Stimulated activated memory B cell treated with anti-CD40 and anti-IgM and Interleukin-4, amounts not matched to agents 10 μg/mL and 1 μg/mL and 100 μg/mL, for 72 hours (primary cell): ENCODE measurements at regions not wholly inside any gene's neighbourhood (a gene's known extent, or its start where the extent isn't known, plus 50 kb on each side); places are given as distances from the start of the nearest gene placed in this dataset.

Source experiments
- ATAC-seq: fragments of 150-1000 bp; cut with Tn5 transposase; 2 replicates; pipeline ENCODE4 v1.10.0; 2021
- H3K27ac Mint-ChIP-seq: one replicate; pipeline ENCODE4 v1.8.0; 2022; ENCODE audit warnings: mild to moderate bottlenecking, mixed read lengths
- H3K27me3 Mint-ChIP-seq: one replicate; pipeline ENCODE4 v1.8.0; 2022; ENCODE audit warnings: mixed read lengths
- H3K36me3 Mint-ChIP-seq: one replicate; pipeline ENCODE4 v1.8.0; 2022; ENCODE audit warnings: mixed read lengths
- H3K4me1 Mint-ChIP-seq: one replicate; pipeline ENCODE4 v1.8.0; 2022; ENCODE audit warnings: mixed read lengths
- H3K4me3 Mint-ChIP-seq: one replicate; pipeline ENCODE4 v1.8.0; 2022; ENCODE audit warnings: mild to moderate bottlenecking, moderate library complexity, mixed read lengths
- H3K9me3 Mint-ChIP-seq: one replicate; pipeline ENCODE4 v1.8.0; 2022; ENCODE audit warnings: mixed read lengths

DNA sequence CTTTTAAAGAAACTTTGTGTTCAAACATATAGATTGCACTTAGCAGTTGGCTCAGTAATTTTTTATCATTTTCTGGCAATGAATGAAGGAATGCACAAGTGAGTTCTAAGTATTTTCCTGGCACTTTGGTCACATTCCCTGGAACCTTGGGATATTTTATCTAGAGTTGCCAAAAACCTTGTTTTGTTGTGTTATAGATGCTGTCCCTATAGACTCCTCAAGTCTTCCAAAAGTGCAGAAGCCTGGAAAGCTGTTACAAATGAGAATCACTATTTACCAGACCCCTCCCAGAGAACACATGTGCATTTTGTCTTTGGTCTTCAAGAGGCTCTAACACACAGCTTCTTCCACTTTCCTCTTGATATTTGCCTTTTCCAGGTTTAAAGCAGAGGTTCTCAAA, 108.3 kb downstream of the RND3 start:
- ATAC-seq, result no peak
- Mint-ChIP-seq H3K4me1 (no peaks in the 10 kb centered on the region), H3K27me3 (no peaks in the 10 kb centered on the region), H3K36me3 (no peaks in the 10 kb centered on the region), H3K9me3 (peaks cover 6% of the 10 kb centered on the region), H3K4me3 (no peak overlapping the region), H3K27ac (no peak overlapping the region)

DNA sequence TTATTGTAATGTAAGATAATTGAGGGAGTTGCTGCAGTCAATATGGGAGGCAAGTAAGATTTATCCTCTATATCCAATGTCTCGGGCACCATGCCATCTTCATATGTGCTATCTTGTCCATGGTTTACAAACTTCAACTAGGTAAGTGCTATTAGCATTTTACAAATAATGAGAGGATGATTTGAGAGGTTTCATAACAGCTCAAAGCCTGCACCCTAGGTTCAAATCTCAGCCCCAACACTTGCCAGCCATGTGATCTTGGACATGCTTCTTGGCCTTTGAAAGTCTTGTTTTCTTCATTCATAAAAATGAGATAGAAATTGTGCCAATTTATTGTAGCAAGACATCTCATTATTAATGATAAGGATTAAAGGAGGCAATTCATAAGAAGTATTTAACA, 108.8 kb downstream of the RND3 start:
- no peak overlapping the region for H3K27ac Mint-ChIP-seq
- no peak for ATAC-seq
- H3K4me1 Mint-ChIP-seq, result no peaks in the 10 kb centered on the region
- H3K36me3 Mint-ChIP-seq, result no peaks in the 10 kb centered on the region
- peaks cover 6% of the 10 kb centered on the region for H3K9me3 Mint-ChIP-seq
- H3K27me3 Mint-ChIP-seq, result no peaks in the 10 kb centered on the region
- H3K4me3 Mint-ChIP-seq, result no peak overlapping the region

DNA sequence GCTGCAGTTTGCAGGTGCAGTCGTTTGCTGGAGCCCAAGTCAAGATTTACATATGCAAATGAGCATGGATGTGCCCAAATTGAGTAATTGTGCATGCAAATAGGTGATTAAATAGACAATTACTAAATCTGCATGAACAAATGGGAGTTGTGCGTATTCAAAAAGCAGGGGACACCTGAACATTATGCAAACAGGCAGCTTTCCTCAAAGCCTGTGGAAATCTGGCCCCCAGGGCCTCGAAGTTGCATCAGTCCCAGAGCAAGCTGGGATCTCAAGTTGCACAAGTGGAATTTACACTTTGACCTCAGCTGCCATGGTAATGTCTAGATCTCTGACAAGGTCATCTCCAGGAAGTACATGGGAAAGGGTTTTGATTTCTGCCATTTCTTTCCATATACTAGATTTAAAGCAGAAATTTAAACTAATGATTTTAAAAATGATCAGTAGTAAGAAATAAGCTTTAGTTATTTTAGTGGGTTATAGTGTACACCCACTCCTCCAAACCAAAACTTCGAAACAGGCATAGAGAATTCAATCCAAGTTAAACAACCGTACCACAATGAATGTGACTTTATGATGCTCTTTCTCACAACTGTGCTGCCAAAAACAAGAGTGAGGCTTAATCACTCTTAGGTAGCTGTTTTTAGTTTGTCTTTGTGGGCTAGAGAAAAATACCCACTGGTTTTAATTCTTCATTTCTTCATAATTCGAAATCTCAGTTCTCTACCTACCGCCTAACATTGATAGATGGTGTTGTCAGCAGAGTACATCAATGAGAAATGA, 110.7 kb downstream of the RND3 start:
- Mint-ChIP-seq H3K4me1 (no peaks in the 10 kb centered on the region), H3K27ac (no peak overlapping the region), H3K9me3 (no peaks in the 10 kb centered on the region), H3K27me3 (no peaks in the 10 kb centered on the region), H3K4me3 (no peak overlapping the region), H3K36me3 (no peaks in the 10 kb centered on the region)
- ATAC-seq, result no peak

DNA sequence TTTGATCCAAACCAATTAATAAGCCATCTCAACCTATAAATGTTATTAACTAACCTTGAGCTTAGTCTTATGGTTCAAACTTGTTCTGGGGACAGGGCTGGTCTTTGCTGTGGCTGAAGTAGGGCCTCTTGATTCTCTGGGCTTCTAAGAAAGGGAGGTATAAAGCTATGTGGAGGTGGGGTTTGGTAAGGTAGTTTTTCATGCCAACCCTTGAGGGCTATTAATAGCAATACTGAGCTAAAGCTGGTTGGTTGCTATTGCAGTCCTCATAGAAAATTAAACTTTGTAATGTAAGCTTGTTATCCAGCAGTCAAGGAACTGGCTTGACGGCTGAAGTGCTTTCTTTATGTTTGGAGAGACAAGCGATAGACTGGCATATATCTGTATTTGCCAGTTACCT, 112.1 kb downstream of the RND3 start:
- ATAC-seq, result no peak
- H3K27ac Mint-ChIP-seq, result no peak overlapping the region
- H3K9me3 Mint-ChIP-seq, result no peaks in the 10 kb centered on the region
- H3K36me3 Mint-ChIP-seq, result no peaks in the 10 kb centered on the region
- no peaks in the 10 kb centered on the region for H3K27me3 Mint-ChIP-seq
- no peak overlapping the region for H3K4me3 Mint-ChIP-seq
- no peaks in the 10 kb centered on the region for H3K4me1 Mint-ChIP-seq

DNA sequence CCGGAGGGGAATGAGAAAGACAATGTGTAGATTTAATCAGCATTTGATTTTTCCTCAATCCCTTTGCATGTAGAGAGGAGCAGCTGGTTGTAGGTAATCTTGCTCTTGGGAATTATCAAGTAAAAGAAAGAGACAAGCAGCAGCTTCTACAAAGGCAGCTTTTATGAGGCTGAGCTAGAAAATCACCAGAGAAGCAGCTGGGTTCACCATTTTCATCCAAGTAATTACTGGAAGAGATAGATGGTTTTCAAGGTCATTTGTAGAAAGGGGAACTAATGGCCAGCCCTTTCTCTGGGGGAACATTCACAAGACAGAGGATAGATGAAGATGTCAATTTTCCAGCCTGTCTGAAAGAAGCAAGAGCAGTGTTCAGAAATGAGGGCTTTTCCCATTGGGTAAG, 113.0 kb downstream of the RND3 start:
- H3K4me1 Mint-ChIP-seq, result no peaks in the 10 kb centered on the region
- no peak overlapping the region for H3K27ac Mint-ChIP-seq
- H3K36me3 Mint-ChIP-seq, result no peaks in the 10 kb centered on the region
- H3K9me3 Mint-ChIP-seq, result no peaks in the 10 kb centered on the region
- ATAC-seq, result no peak
- H3K27me3 Mint-ChIP-seq, result no peaks in the 10 kb centered on the region
- no peak overlapping the region for H3K4me3 Mint-ChIP-seq

DNA sequence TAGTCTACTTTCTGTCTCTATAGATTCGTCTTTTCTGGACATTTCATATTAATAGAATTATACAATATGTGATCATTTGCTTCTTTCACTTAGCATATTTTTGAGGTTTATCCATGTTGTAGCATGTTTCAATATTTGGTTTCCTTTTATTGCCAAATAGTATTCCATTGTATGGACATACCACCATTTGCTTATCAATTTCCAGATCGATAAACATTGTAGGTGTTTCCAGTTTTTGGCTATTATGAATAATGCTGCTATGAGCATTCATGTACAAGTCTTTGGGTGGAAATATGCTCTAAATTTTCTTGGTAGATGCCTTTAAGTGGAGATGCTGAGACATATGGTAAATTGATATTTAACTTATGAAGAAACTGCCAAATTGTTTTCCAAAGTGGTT, 114.1 kb downstream of the RND3 start:
- H3K27me3 Mint-ChIP-seq, result no peaks in the 10 kb centered on the region
- no peak overlapping the region for H3K27ac Mint-ChIP-seq
- no peaks in the 10 kb centered on the region for H3K36me3 Mint-ChIP-seq
- H3K4me3 Mint-ChIP-seq, result no peak overlapping the region
- ATAC-seq, result no peak
- H3K9me3 Mint-ChIP-seq, result no peaks in the 10 kb centered on the region
- H3K4me1 Mint-ChIP-seq, result no peaks in the 10 kb centered on the region

DNA sequence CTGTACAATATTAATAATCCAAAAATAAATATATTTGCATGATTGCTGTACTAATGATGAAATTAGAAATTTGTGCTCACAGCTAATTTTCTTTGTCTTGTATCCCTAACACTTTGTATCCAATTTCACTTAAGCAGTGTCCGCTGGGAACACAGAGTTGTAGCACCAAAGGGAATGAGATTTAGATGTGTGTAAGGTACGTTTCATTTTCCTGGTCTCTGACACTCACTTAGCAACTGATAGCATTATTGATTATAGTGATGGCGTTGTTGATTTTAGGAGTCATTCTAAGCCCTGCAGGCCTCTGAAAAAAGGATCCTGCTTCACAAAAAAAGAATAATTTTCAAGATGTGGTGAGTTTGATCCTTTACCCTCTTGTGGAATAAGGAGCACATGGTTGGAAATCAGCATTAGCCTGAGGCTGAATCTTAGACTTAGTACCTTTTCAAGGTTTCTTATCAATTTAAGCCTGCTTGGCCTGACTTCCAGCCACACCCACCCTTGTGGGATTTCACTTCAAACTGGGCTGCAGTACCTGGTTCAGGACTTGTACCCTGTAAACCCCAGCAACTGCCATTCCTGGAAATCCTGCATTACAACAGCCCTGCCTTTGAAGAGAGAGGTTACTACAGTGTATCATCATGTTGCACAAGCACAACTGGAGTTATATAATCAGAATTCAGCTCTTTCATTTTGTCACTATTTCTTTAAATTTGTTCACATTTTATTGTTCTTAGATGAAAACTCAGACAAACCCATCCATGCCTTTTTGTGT, 116.2 kb downstream of the RND3 start:
- Mint-ChIP-seq H3K36me3 (no peaks in the 10 kb centered on the region), H3K4me3 (no peak overlapping the region), H3K27ac (no peak overlapping the region), H3K9me3 (no peaks in the 10 kb centered on the region), H3K4me1 (no peaks in the 10 kb centered on the region), H3K27me3 (no peaks in the 10 kb centered on the region)
- ATAC-seq, result no peak

DNA sequence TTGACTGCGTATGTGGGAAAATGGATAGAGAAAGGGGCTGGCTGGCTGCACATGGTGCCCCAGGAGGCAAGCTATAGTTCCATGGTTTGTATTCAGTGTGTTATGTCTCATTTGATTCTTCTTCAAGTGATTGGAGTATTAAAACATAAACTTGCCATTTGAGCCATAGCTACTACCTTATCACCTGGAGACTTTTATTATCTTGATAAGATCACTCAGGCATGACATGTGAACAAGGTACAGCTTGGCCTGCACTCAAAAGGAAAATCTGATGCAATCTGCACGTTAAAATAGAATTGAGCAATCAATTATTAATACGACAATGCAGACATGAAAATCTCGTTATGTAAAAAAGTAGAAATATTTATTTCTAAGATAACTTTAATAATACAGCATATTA, 116.9 kb downstream of the RND3 start:
- no peaks in the 10 kb centered on the region for H3K27me3 Mint-ChIP-seq
- ATAC-seq, result no peak
- no peaks in the 10 kb centered on the region for H3K9me3 Mint-ChIP-seq
- H3K27ac Mint-ChIP-seq, result no peak overlapping the region
- H3K4me1 Mint-ChIP-seq, result no peaks in the 10 kb centered on the region
- no peaks in the 10 kb centered on the region for H3K36me3 Mint-ChIP-seq
- no peak overlapping the region for H3K4me3 Mint-ChIP-seq

DNA sequence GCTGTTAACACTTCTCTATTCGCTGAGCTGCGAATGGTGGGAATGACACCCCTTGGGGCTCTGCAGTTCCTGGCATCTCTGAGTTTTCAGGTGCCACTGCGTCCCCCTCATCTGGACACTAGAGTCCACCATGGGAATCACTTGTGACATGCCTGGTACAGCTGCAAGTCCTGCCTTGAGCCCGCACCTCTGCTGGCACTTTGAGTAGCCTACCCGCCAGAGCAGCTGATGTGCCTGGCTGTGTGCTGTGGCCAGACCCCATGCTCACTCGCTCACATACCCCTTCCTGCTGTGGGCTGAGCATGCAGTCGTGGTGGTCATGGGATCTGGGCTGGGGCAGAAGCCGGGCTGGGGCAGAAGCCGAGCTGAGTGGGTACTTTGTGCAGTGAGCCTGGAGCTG, 117.6 kb downstream of the RND3 start:
- no peak overlapping the region for H3K27ac Mint-ChIP-seq
- no peaks in the 10 kb centered on the region for H3K36me3 Mint-ChIP-seq
- H3K9me3 Mint-ChIP-seq, result no peaks in the 10 kb centered on the region
- H3K27me3 Mint-ChIP-seq, result no peaks in the 10 kb centered on the region
- H3K4me1 Mint-ChIP-seq, result no peaks in the 10 kb centered on the region
- no peak for ATAC-seq
- no peak overlapping the region for H3K4me3 Mint-ChIP-seq

DNA sequence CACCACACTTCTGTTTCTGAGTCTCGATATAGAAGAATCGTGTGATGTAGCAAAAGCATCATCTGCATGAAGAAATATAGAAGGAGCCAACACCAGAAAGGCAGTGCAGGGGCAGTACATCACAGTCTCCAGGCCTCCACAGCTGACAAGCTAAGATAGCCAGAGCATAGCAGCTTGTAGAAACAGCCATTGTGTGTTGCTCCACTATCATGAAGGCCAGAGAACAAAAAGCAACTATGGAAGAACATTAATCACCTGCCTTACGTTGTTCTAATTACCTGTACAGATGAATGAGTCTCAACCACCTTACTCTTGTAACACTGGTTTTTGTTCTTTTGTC, 129.0 kb downstream of the RND3 start:
- H3K27me3 Mint-ChIP-seq, result no peaks in the 10 kb centered on the region
- H3K27ac Mint-ChIP-seq, result no peak overlapping the region
- ATAC-seq, result no peak
- H3K36me3 Mint-ChIP-seq, result no peaks in the 10 kb centered on the region
- no peak overlapping the region for H3K4me3 Mint-ChIP-seq
- H3K9me3 Mint-ChIP-seq, result peaks cover 4% of the 10 kb centered on the region
- no peaks in the 10 kb centered on the region for H3K4me1 Mint-ChIP-seq

DNA sequence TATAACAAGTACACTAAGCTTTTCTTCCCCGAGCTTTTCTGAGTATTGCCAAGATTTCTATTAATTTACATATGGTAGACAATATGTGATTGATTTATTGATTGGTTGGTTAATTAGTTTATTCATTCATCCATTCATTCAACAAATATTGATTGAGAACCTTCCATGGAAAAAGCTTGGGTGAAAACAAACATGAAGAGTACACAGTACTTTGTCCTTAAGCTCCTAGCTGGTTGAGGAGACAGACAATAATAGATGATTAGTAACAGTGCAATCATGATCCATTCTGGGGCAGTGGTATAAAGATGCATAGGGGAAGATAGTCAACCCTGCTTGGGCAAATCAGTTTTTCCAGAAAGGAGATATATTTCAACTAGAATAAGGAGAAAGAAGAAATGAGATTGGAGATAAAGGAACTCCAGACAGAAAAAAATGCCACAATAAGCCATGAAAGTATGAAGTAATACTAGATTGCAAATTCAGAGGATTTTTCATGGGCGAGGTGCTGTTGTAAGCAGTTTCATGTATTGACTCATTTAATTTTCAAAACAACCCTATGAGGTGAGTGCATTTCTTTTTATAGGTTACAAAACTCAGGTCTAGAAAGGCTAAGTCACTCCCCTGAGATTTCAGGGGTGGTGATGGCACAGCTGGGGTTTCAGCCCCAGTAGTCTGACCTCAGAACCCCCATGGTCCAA, 129.5 kb downstream of the RND3 start:
- Mint-ChIP-seq H3K9me3 (peaks cover 4% of the 10 kb centered on the region), H3K4me3 (no peak overlapping the region), H3K36me3 (no peaks in the 10 kb centered on the region), H3K27ac (no peak overlapping the region), H3K4me1 (no peaks in the 10 kb centered on the region), H3K27me3 (no peaks in the 10 kb centered on the region)
- no peak for ATAC-seq

DNA sequence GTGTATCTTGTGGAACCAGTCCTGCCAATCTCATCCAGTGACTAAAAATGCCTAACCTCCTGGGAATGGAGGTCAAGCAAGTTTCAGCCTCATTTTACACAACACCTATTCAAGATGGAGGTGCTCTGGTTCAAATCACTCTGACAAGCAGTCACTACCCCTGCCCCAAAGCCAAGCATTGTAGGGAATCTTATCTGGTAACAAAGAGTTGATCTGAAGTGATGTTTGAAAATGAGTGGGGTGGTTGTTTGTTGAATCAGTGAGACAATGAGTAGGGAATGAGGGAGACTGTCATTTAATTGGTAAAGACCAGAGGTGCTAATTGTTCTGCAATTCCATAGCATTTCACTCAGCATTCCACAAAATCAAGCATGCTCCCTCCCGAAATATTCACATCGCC, 132.0 kb downstream of the RND3 start:
- Mint-ChIP-seq H3K27ac (no peak overlapping the region), H3K27me3 (no peaks in the 10 kb centered on the region), H3K4me1 (no peaks in the 10 kb centered on the region), H3K4me3 (no peak overlapping the region), H3K9me3 (peaks cover 4% of the 10 kb centered on the region), H3K36me3 (no peaks in the 10 kb centered on the region)
- no peak for ATAC-seq

DNA sequence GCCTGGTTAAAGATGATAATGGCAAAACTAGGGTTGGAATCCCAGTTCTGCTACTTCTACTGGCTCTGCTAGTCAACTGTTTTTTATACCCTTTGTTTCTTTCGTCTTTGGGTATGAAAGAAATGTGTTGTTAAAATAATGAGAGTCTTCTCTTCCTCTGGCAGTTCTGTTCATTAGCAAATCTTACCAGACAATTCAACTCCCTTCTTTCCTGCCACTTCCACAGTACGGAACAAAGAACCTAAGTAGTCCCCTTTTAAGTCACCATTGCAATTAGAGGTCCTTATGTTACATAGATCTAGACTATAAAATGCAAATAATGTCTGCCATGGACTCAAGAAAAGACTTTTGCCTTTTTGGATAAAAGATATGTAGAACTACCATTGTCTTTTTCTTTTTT, 134.1 kb downstream of the RND3 start:
- Mint-ChIP-seq H3K27ac (no peak overlapping the region), H3K27me3 (no peaks in the 10 kb centered on the region), H3K9me3 (peaks cover 4% of the 10 kb centered on the region), H3K4me3 (no peak overlapping the region), H3K4me1 (no peaks in the 10 kb centered on the region), H3K36me3 (no peaks in the 10 kb centered on the region)
- ATAC-seq, result no peak

DNA sequence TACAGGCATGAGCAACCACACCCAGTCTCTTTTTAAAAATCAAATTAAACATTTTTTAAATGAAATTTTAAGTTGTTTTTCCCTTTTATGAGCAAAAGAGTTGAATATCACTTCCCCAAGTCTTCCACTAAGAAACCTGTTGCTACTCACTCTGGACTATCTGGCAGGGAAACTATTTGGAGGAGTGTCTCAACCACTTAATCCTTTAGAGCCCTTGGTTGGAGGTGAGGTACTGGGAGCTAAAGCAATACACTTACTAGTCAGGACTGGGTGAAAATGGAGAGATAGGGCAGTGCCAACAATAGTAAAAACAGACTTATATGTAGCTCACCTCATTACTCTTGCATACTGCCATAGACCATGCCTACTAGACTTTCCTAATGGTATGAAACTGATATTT, 135.5 kb downstream of the RND3 start:
- no peak for ATAC-seq
- H3K36me3 Mint-ChIP-seq, result no peaks in the 10 kb centered on the region
- H3K9me3 Mint-ChIP-seq, result peaks cover 4% of the 10 kb centered on the region
- H3K4me1 Mint-ChIP-seq, result no peaks in the 10 kb centered on the region
- H3K27ac Mint-ChIP-seq, result no peak overlapping the region
- no peak overlapping the region for H3K4me3 Mint-ChIP-seq
- H3K27me3 Mint-ChIP-seq, result no peaks in the 10 kb centered on the region

DNA sequence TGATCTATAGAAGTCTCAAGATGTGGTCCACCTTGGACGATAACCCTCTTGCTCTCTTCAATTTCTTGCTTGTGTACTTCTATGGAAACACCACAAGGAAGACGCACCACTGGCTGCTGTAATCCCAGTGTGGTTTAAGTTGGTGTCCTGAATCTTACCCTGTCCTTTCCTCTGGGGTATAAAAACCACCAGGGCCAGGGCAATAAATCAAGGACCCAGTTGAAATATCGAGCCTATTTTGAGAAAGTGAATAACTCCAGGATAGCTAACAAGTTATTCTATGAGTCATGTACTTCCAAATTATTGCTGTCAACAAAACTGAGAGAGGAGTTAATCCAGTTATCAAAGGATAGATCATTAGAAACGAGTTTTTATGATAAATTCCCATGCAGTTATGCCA, 137.0 kb downstream of the RND3 start:
- Mint-ChIP-seq H3K36me3 (no peaks in the 10 kb centered on the region), H3K4me1 (no peaks in the 10 kb centered on the region), H3K9me3 (peaks cover 7% of the 10 kb centered on the region), H3K27ac (no peak overlapping the region), H3K4me3 (no peak overlapping the region), H3K27me3 (no peaks in the 10 kb centered on the region)
- no peak for ATAC-seq

DNA sequence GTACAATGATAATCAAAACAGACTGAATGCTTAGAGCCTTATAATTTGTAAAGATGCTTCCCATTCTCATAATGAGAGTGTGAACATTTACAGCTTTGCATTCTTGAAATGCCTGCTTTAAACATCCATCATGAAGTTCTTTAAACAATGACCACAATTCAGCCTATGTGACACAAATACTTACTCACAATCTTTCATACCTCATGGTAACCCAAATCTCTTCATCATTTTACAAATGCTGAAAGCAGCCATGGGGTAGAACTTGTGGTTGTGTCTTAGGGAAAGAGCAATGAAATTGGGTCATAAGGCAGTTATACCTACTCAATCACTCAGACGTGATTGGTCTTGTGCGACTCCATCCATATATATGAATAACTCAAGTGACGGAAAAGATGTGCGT, 140.7 kb downstream of the RND3 start:
- H3K36me3 Mint-ChIP-seq, result no peaks in the 10 kb centered on the region
- H3K4me3 Mint-ChIP-seq, result no peak overlapping the region
- H3K27me3 Mint-ChIP-seq, result no peaks in the 10 kb centered on the region
- peaks cover 3% of the 10 kb centered on the region for H3K9me3 Mint-ChIP-seq
- H3K27ac Mint-ChIP-seq, result no peak overlapping the region
- no peak for ATAC-seq
- H3K4me1 Mint-ChIP-seq, result no peaks in the 10 kb centered on the region
